ENCODE measurements at regions not wholly inside any gene's neighbourhood (a gene's known extent, or its start where the extent isn't known, plus 50 kb on each side); places are given as distances from the start of the nearest gene placed in this dataset.

GRCh38 chr6:44679438-44680201 is 292.1 kb downstream of the CDC5L start:
- no peak for TF ChIP-seq CTCF (IDR thresholded peaks at IDR 0.05)
- Histone ChIP-seq H3K4me3 (no peak overlapping the region), H3K27ac (no peak overlapping the region)
- DNase-seq (ENCODE audit: low spot score), result no peak

- DNase-seq (ENCODE audit: low spot score), result no peak
- TF ChIP-seq CTCF (IDR thresholded peaks at IDR 0.05), result no peak
- Histone ChIP-seq H3K27ac (no peak overlapping the region), H3K4me3 (no peak overlapping the region)
Measured at GRCh38 chr6:44680202-44680720, 292.8 kb downstream of the CDC5L start.

GRCh38 chr6:44681761-44682160 is 294.3 kb downstream of the CDC5L start:
- no peak overlapping the region for H3K4me3 ChIP-seq
- no peak overlapping the region for H3K27ac ChIP-seq
- no peak for TF ChIP-seq CTCF (IDR thresholded peaks at IDR 0.05)
- DNase-seq (ENCODE audit: low spot score), result no peak

- no peak overlapping the region for H3K4me3 ChIP-seq
- DNase-seq (ENCODE audit: low spot score), result no peak
- no peak for TF ChIP-seq CTCF (IDR thresholded peaks at IDR 0.05)
- H3K27ac ChIP-seq, result no peak overlapping the region
Measured at GRCh38 chr6:44682280-44682679, 294.8 kb downstream of the CDC5L start.

GRCh38 chr6:44682987-44683779 is 295.7 kb downstream of the CDC5L start:
- peak; percentile 40 for DNase-seq (ENCODE audit: low spot score)
- Histone ChIP-seq H3K4me3 (no peak overlapping the region), H3K27ac (no peak overlapping the region)
- TF ChIP-seq CTCF (IDR thresholded peaks at IDR 0.05), result no peak

- DNase-seq (ENCODE audit: low spot score), result no peak
- no peak for TF ChIP-seq CTCF (IDR thresholded peaks at IDR 0.05)
- Histone ChIP-seq H3K27ac (no peak overlapping the region), H3K4me3 (no peak overlapping the region)
Measured at GRCh38 chr6:44685213-44685612, 297.7 kb downstream of the CDC5L start.

All from coronary artery (tissue), 2 donors.